ENCODE measurements at regions not wholly inside any gene's neighbourhood (a gene's known extent, or its start where the extent isn't known, plus 50 kb on each side); places are given as distances from the start of the nearest gene placed in this dataset.

GRCh38 chr6:4381381-4381780, 246.0 kb upstream of the ECI2 start:
- no peak overlapping the region for H3K4me3 ChIP-seq (ENCODE audit: low read length)
- TF ChIP-seq, protein P1, sequence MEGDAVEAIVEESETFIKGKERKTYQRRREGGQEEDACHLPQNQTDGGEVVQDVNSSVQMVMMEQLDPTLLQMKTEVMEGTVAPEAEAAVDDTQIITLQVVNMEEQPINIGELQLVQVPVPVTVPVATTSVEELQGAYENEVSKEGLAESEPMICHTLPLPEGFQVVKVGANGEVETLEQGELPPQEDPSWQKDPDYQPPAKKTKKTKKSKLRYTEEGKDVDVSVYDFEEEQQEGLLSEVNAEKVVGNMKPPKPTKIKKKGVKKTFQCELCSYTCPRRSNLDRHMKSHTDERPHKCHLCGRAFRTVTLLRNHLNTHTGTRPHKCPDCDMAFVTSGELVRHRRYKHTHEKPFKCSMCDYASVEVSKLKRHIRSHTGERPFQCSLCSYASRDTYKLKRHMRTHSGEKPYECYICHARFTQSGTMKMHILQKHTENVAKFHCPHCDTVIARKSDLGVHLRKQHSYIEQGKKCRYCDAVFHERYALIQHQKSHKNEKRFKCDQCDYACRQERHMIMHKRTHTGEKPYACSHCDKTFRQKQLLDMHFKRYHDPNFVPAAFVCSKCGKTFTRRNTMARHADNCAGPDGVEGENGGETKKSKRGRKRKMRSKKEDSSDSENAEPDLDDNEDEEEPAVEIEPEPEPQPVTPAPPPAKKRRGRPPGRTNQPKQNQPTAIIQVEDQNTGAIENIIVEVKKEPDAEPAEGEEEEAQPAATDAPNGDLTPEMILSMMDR (IDR thresholded peaks at IDR 0.05; ENCODE audit: insufficient read depth, low read depth, low read length, missing control alignments), result no peak
- no peak for DNase-seq (ENCODE audit: low read depth)

- no peak for DNase-seq (ENCODE audit: low read depth)
- TF ChIP-seq, protein P1 (IDR thresholded peaks at IDR 0.05; ENCODE audit: insufficient read depth, low read depth, low read length, missing control alignments), result no peak
- no peak overlapping the region for H3K4me3 ChIP-seq (ENCODE audit: low read length)
Observed at GRCh38 chr6:4380881-4381281, 245.5 kb upstream of the ECI2 start.

DNA sequence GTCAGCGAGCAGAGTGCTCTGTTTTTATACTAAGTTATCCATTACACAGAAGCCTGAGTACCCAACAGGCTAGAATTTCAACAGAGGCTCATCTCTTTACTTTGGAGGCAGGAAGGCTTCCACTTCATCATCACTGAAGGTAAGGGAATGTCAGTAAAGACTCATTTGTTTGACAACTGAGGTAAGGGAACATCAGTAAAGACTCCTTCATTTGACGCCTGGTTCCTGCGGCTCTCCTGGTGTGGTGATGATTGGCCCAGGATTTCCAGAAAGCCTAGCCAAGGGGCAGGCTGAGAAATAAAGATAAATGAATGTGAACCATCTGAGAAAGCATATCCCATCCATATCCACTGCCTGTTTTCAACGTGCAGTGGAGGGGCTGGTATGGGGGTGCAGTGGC, 244.6 kb upstream of the ECI2 start:
- H3K4me3 ChIP-seq (ENCODE audit: low read length), result no peak overlapping the region
- TF ChIP-seq, protein P1 (IDR thresholded peaks at IDR 0.05; ENCODE audit: insufficient read depth, low read depth, low read length, missing control alignments), result no peak
- DNase-seq (ENCODE audit: low read depth), result no peak

- no peak overlapping the region for H3K4me3 ChIP-seq (ENCODE audit: low read length)
- no peak for DNase-seq (ENCODE audit: low read depth)
- TF ChIP-seq, protein P1 (IDR thresholded peaks at IDR 0.05; ENCODE audit: insufficient read depth, low read depth, low read length, missing control alignments), result no peak
Observed at GRCh38 chr6:4378319-4378996, 243.1 kb upstream of the ECI2 start.

GRCh38 chr6:4377603-4378002, 242.2 kb upstream of the ECI2 start:
- no peak for DNase-seq (ENCODE audit: low read depth)
- TF ChIP-seq, protein P1 (IDR thresholded peaks at IDR 0.05; ENCODE audit: insufficient read depth, low read depth, low read length, missing control alignments), result no peak
- H3K4me3 ChIP-seq (ENCODE audit: low read length), result no peak overlapping the region

DNA sequence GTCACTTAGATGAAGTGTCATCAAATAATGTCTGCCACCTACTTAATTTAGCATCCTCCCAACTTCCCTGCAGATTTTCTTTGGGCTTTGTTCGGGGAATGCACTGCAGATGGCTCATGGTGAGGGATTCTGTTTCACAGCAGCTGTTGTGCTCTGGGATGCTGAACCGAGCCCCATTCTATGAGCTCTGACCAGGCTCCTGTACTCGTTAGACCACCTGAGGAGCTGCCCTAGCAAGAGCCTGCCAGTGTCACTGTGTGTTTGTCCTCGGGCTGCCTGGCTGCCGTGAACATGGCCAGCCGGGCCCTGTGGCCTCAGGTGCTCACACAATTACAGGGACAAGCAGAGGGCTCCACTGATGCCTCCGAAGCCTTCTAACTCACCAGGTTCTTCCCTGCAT, 238.8 kb upstream of the ECI2 start:
- no peak overlapping the region for H3K4me3 ChIP-seq (ENCODE audit: low read length)
- no peak for DNase-seq (ENCODE audit: low read depth)
- TF ChIP-seq, protein P1 (IDR thresholded peaks at IDR 0.05; ENCODE audit: insufficient read depth, low read depth, low read length, missing control alignments), result no peak

DNA sequence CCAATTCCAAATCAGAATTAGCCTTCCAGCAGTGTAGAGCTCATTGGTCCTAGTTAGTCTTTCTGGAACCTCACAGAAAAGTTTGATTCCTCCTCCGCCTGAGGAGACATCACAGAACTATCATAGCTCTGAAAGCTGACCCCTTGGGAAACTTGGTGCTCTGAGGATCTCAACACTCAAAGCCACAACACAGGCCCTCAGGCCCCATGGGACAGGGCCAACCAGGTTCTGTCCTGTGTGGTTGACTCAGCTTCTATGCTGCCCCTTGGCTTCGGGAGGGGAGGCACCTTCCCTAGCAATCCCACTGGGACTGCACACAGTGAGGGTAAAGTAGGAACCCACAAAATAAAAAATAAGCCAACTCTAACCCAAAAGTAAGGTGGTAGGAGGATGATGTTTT, 237.5 kb upstream of the ECI2 start:
- DNase-seq (ENCODE audit: low read depth), result no peak
- H3K4me3 ChIP-seq (ENCODE audit: low read length), result no peak overlapping the region
- TF ChIP-seq, protein P1 (IDR thresholded peaks at IDR 0.05; ENCODE audit: insufficient read depth, low read depth, low read length, missing control alignments), result no peak

All from epithelial cell of esophagus (primary cell).